GM04503 (cell line): ENCODE measurements at regions not wholly inside any gene's neighbourhood (a gene's known extent, or its start where the extent isn't known, plus 50 kb on each side); places are given as distances from the start of the nearest gene placed in this dataset.

Experiments used
- DNase-seq: peaks from one replicate; pipeline ENCODE4 v3.0.0-alpha.2; 2012; ENCODE audit warnings: low read depth

- DNase-seq: no peak
Observed at GRCh38 chr5:35477911-35478310, 139.8 kb upstream of the SPEF2 start.

- no peak for DNase-seq
Observed at GRCh38 chr5:35477321-35477720, 140.3 kb upstream of the SPEF2 start.

GRCh38 chr5:35476797-35477196, 140.9 kb upstream of the SPEF2 start:
- DNase-seq: no peak

- DNase-seq: no peak
Observed at GRCh38 chr5:35476036-35476435, 141.6 kb upstream of the SPEF2 start.

GRCh38 chr5:35473589-35473988, 144.1 kb upstream of the SPEF2 start:
- no peak for DNase-seq

GRCh38 chr5:35470866-35471265, 146.8 kb upstream of the SPEF2 start:
- no peak for DNase-seq

GRCh38 chr5:35468811-35469210, 148.9 kb upstream of the SPEF2 start:
- no peak for DNase-seq

GRCh38 chr5:35466746-35467145, 150.9 kb upstream of the SPEF2 start:
- no peak for DNase-seq

- no peak for DNase-seq
Observed at GRCh38 chr5:35464757-35465156, 152.9 kb upstream of the SPEF2 start.

- DNase-seq: no peak
Observed at GRCh38 chr5:35461530-35461929, 156.1 kb upstream of the SPEF2 start.

GRCh38 chr5:35458824-35459207, 158.8 kb upstream of the SPEF2 start:
- DNase-seq: no peak

GRCh38 chr5:35457912-35458823, 159.5 kb upstream of the SPEF2 start:
- DNase-seq: no peak

GRCh38 chr5:35456506-35456905, 161.2 kb upstream of the SPEF2 start:
- DNase-seq: no peak

GRCh38 chr5:35454011-35454525, 163.6 kb upstream of the SPEF2 start:
- DNase-seq: no peak

GRCh38 chr5:35443803-35444595, 173.7 kb upstream of the SPEF2 start:
- DNase-seq: no peak

- DNase-seq: no peak
Observed at GRCh38 chr5:35442885-35443639, 174.6 kb upstream of the SPEF2 start.

GRCh38 chr5:35440409-35440808, 177.3 kb upstream of the SPEF2 start:
- no peak for DNase-seq

GRCh38 chr5:35438786-35439185, 178.9 kb upstream of the SPEF2 start:
- DNase-seq: no peak

GRCh38 chr5:35438288-35438687, 179.4 kb upstream of the SPEF2 start:
- DNase-seq: no peak

- DNase-seq: no peak
Observed at GRCh38 chr5:35436400-35437057, 181.1 kb upstream of the SPEF2 start.

- no peak for DNase-seq
Observed at GRCh38 chr5:35430381-35431162, 187.1 kb upstream of the SPEF2 start.
